IMR-90 (cell line): ENCODE measurements at regions not wholly inside any gene's neighbourhood (a gene's known extent, or its start where the extent isn't known, plus 50 kb on each side); places are given as distances from the start of the nearest gene placed in this dataset.

ENCODE experiments used
- ATAC-seq: fragments of 200-7000 bp; cut with Tn5 transposase; 2 replicates; pipeline ENCODE4 v1.9.1; 2020; ENCODE audit warnings: low read depth, mild to moderate bottlenecking, moderate library complexity
- BruUV-seq: library from RNA; stranded (reverse); fragments of 400-500 nt; replicated peaks from 2 replicates; lab custom pipeline; 2021; lab: Mats Ljungman, UMichigan
- CTCF ChIA-PET: fragments of 300-600 bp; formaldehyde crosslinking; extraction: SDS; loops from one replicate; lab custom pipeline; 2021; ENCODE audit warnings: antibody characterized with exemption; lab: Yijun Ruan, JAX
- POLR2A ChIA-PET: fragments of 300-600 bp; sonication (Branson Sonifier 250); formaldehyde crosslinking; loops from one replicate; lab custom pipeline; 2022; ENCODE audit warnings: antibody characterized with exemption; ENCODE audit not compliant: unreplicated experiment; lab: Charles Lee
- DNase-seq: peaks from one replicate; pipeline ENCODE4 v3.0.0; 2013
- H2AFZ ChIP-seq: replicated peaks from 2 replicates; pipeline ENCODE3; 2013; ENCODE audit warnings: low read length, mild to moderate bottlenecking; ENCODE audit not compliant: poor library complexity
- H2AK5ac ChIP-seq: 2 replicates; pipeline ENCODE4 v1.6.1; 2013; ENCODE audit warnings: low read depth, low read length, inconsistent platforms
- H2AK9ac ChIP-seq: replicated peaks from 2 replicates; pipeline ENCODE3; 2013; ENCODE audit warnings: mild to moderate bottlenecking, low read depth, low read length, moderate library complexity; ENCODE audit not compliant: poor library complexity
- H2BK120ac ChIP-seq: 2 replicates; pipeline ENCODE4 v1.6.1; 2013; ENCODE audit warnings: low read depth, low read length, inconsistent platforms
- H2BK15ac ChIP-seq: 3 replicates; pipeline ENCODE4 v1.6.1; 2013; ENCODE audit warnings: low read depth, low read length, inconsistent platforms
- H2BK20ac ChIP-seq: 2 replicates; pipeline ENCODE4 v1.6.1; 2013; ENCODE audit warnings: low read depth, mild to moderate bottlenecking, inconsistent platforms, low read length, moderate library complexity
- H2BK5ac ChIP-seq: 2 replicates; pipeline ENCODE4 v1.6.1; 2013; ENCODE audit warnings: mild to moderate bottlenecking, low read depth, low read length, inconsistent platforms; ENCODE audit not compliant: poor library complexity, severe bottlenecking
- H3K14ac ChIP-seq: replicated peaks from 2 replicates; pipeline ENCODE4 v1.6.1; 2013; ENCODE audit warnings: low read depth, low read length, inconsistent platforms
- H3K18ac ChIP-seq: 2 replicates; pipeline ENCODE4 v1.6.1; 2013; ENCODE audit warnings: low read depth, low read length, control low read depth
- H3K23ac ChIP-seq: 2 replicates; pipeline ENCODE4 v1.6.1; 2013; ENCODE audit warnings: low read depth, low read length, inconsistent platforms
- H3K27ac ChIP-seq: 2 replicates; pipeline ENCODE4 v1.5.1; 2013; ENCODE audit warnings: mild to moderate bottlenecking, control low read depth, low read length; ENCODE audit not compliant: insufficient read depth
- H3K27me3 ChIP-seq: 2 replicates; pipeline ENCODE4 v1.6.1; 2013; ENCODE audit warnings: low read length; ENCODE audit not compliant: control insufficient read depth, insufficient read depth
- H3K36me3 ChIP-seq: 2 replicates; pipeline ENCODE4 v1.6.1; 2013; ENCODE audit warnings: low read length, mixed read lengths; ENCODE audit not compliant: control insufficient read depth, insufficient read depth
- H3K4ac ChIP-seq: 2 replicates; pipeline ENCODE4 v1.6.1; 2013; ENCODE audit warnings: low read depth, low read length, inconsistent platforms
- H3K4me1 ChIP-seq: 2 replicates; pipeline ENCODE4 v1.6.1; 2013; ENCODE audit warnings: low read length, mixed read lengths; ENCODE audit not compliant: control insufficient read depth, insufficient read depth
- H3K4me2 ChIP-seq: 2 replicates; pipeline ENCODE4 v1.6.1; 2013; ENCODE audit warnings: low read depth, mild to moderate bottlenecking, control low read depth, low read length, moderate library complexity
- H3K4me3 ChIP-seq: 2 replicates; pipeline ENCODE4 v1.5.1; 2013; ENCODE audit warnings: low read depth, mild to moderate bottlenecking, control low read depth, low read length, moderate library complexity; ENCODE audit not compliant: insufficient read depth
- H3K56ac ChIP-seq: 2 replicates; pipeline ENCODE4 v1.6.1; 2013; ENCODE audit warnings: low read length, inconsistent platforms; ENCODE audit not compliant: insufficient read depth; ENCODE audit errors: extremely low read depth
- H3K79me1 ChIP-seq, 2 experiments: 2 replicates each; pipeline ENCODE4 v1.6.1; 2013; ENCODE audit warnings: low read length in 2 of 2, inconsistent platforms in 1 of 2, low read depth in 1 of 2
- H3K9ac ChIP-seq: 2 replicates; pipeline ENCODE4 v1.6.1; 2013; ENCODE audit warnings: low read depth, low read length, control low read depth
- H3K9me1 ChIP-seq: 2 replicates; pipeline ENCODE4 v1.6.1; 2013; ENCODE audit warnings: low read length, inconsistent platforms; ENCODE audit not compliant: insufficient read depth
- H3K9me3 ChIP-seq: 2 replicates; pipeline ENCODE4 v1.6.1; 2013; ENCODE audit warnings: low read length; ENCODE audit not compliant: control insufficient read depth, insufficient read depth
- H4K20me1 ChIP-seq: 2 replicates; pipeline ENCODE4 v1.6.1; 2013; ENCODE audit warnings: low read length, inconsistent platforms; ENCODE audit not compliant: insufficient read depth
- H4K5ac ChIP-seq: 2 replicates; pipeline ENCODE4 v1.6.1; 2013; ENCODE audit warnings: mild to moderate bottlenecking, low read depth, low read length, control low read depth
- H4K8ac ChIP-seq, 2 experiments: 2 replicates each; pipeline ENCODE4 v1.6.1; 2013; ENCODE audit warnings: low read depth in 2 of 2, low read length in 2 of 2, control low read depth in 1 of 2, inconsistent platforms in 1 of 2
- H4K91ac ChIP-seq: 2 replicates; pipeline ENCODE4 v1.6.1; 2013; ENCODE audit warnings: low read depth, low read length, inconsistent platforms; ENCODE audit not compliant: insufficient read depth
- CEBPB ChIP-seq: IDR thresholded peaks from 2 replicates; pipeline ENCODE4 v1.6.1; 2012; ENCODE audit warnings: low read depth, low read length, improper control_type of control experiment
- CHD1 ChIP-seq: IDR thresholded peaks from 2 replicates; pipeline ENCODE4 v1.6.1; 2012; ENCODE audit warnings: low read depth, low read length, improper control_type of control experiment
- MAFK ChIP-seq: IDR thresholded peaks from 2 replicates; pipeline ENCODE4 v1.6.1; 2012; ENCODE audit warnings: low read depth, low read length, improper control_type of control experiment
- MXI1 ChIP-seq: IDR thresholded peaks from 2 replicates; pipeline ENCODE4 v1.6.1; 2012; ENCODE audit warnings: low read depth, mild to moderate bottlenecking, low read length, moderate library complexity, borderline replicate concordance
- NFE2L2 ChIP-seq: fragments of 150-350 bp; IDR thresholded peaks from 2 replicates; pipeline ENCODE4 v1.6.1; 2016; ENCODE audit warnings: low read depth, mild to moderate bottlenecking, low read length
- RCOR1 ChIP-seq: IDR thresholded peaks from 2 replicates; pipeline ENCODE4 v1.6.1; 2012; ENCODE audit warnings: mild to moderate bottlenecking, low read length, improper control_type of control experiment; ENCODE audit not compliant: insufficient replicate concordance
- SMC3 ChIP-seq: fragments of 150-350 bp; IDR thresholded peaks from 2 replicates; pipeline ENCODE4 v1.6.1; 2016; ENCODE audit warnings: low read depth, mild to moderate bottlenecking, antibody characterized with exemption, low read length, moderate library complexity
- WGBS, 2 experiments: methylation state at CpG; one replicate each; pipeline versions ENCODE4 v1.1.5 to v1.1.7; 2013; ENCODE audit warnings: missing lambda C conversion rate in 2 of 2; ENCODE audit not compliant: insufficient read length in 1 of 2; ENCODE audit errors: extremely low coverage in 2 of 2; 5-methylcytosine and 5-hydroxymethylcytosine counted together
- dilution Hi-C: fragments of 300-500 bp; cut with HindIII; formaldehyde crosslinking; loops from one replicate; pipeline ENCODE4 v1.14.3; 2018; ENCODE audit warnings: low sequenced_read_pairs; ENCODE audit not compliant: unreplicated experiment
- in situ Hi-C: fragments of 300-500 bp; cut with MboI; formaldehyde crosslinking; loops from 3 replicates; pipeline ENCODE4 v1.14.3; 2019; ENCODE audit warnings: low sequenced_read_pairs, inconsistent platforms, mixed read lengths
- intact Hi-C: fragments of 100-400 bp; cut with micrococcal nuclease; formaldehyde crosslinking; loops from 2 replicates; pipeline ENCODE4 v1.10.0; 2022
- TF ChIP-seq, protein P1 (sequence below): fragments of 150-350 bp; IDR thresholded peaks from 2 replicates; pipeline ENCODE4 v1.6.1; 2016; ENCODE audit warnings: low read depth, mild to moderate bottlenecking, low read length, moderate library complexity, borderline replicate concordance

DNA sequence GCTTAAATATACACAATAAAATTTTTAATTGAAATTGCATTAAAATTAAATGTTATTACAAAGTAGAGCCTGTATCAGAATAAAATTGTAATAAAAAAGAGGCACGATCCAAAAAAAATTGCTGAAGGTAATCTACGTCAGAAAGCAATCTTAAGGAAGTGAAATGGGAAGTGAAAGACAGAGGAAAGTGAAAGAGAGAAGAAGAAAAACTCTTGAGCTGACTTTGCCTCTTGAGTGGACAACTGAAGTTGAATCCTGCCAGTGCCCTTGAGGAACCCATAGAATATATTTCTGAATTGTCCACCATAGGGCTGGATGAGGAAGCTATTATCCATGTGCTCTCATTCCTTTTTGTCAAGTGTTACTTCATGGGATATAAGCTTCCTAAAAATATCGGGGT is 285.1 kb upstream of the STAC start:
- H2BK120ac ChIP-seq = no peak overlapping the region
- no peak overlapping the region for H4K5ac ChIP-seq
- no peaks in the 10 kb centered on the region for H3K27me3 ChIP-seq
- no peak overlapping the region for H3K9ac ChIP-seq
- no peaks in the 10 kb centered on the region for H3K9me1 ChIP-seq
- no peak overlapping the region for H2AK5ac ChIP-seq
- no peak overlapping the region for H3K4ac ChIP-seq
- H3K56ac ChIP-seq = no peak overlapping the region
- no peak overlapping the region for H4K8ac ChIP-seq
- no peak overlapping the region for H3K14ac ChIP-seq
- no peak overlapping the region for H4K91ac ChIP-seq
- H2BK20ac ChIP-seq = no peak overlapping the region
- TF ChIP-seq SMC3 (no peak), CEBPB (no peak), MAFK (no peak), MXI1 (no peak), NFE2L2 (no peak), RCOR1 (no peak), CHD1 (no peak)
- TF ChIP-seq, protein P1, sequence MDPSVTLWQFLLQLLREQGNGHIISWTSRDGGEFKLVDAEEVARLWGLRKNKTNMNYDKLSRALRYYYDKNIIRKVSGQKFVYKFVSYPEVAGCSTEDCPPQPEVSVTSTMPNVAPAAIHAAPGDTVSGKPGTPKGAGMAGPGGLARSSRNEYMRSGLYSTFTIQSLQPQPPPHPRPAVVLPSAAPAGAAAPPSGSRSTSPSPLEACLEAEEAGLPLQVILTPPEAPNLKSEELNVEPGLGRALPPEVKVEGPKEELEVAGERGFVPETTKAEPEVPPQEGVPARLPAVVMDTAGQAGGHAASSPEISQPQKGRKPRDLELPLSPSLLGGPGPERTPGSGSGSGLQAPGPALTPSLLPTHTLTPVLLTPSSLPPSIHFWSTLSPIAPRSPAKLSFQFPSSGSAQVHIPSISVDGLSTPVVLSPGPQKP = no peak
- BruUV-seq = no TSS peak
- ATAC-seq = no peak
- H3K36me3 ChIP-seq = no peaks in the 10 kb centered on the region
- no peaks in the 10 kb centered on the region for H3K79me1 ChIP-seq
- 33% methylated on average over 2 of the region's 3 CpGs; no CpG with 5 or more reads in 1 of the 2 experiments for WGBS, 2 experiments
- no peak overlapping the region for H3K23ac ChIP-seq
- no peak overlapping the region for H2AFZ ChIP-seq
- H3K4me3 ChIP-seq = no peak overlapping the region
- no peaks in the 10 kb centered on the region for H3K4me1 ChIP-seq
- no peak overlapping the region for H2BK5ac ChIP-seq
- CTCF ChIA-PET = no interaction called here
- no peak overlapping the region for H3K27ac ChIP-seq
- in situ Hi-C loops (no loop called here), intact Hi-C loops (no loop called here), dilution Hi-C loops (no loop called here)
- no peak for DNase-seq
- no peak overlapping the region for H2BK15ac ChIP-seq
- H4K20me1 ChIP-seq = no peaks in the 10 kb centered on the region
- POLR2A ChIA-PET = no interaction called here
- no peaks in the 10 kb centered on the region; the same call in 1 of the 2 replicates for H3K9me3 ChIP-seq
- H3K18ac ChIP-seq = no peak overlapping the region
- no peak overlapping the region for H2AK9ac ChIP-seq
- H3K4me2 ChIP-seq = no peak overlapping the region
